ENCODE measurements at regions not wholly inside any gene's neighbourhood (a gene's known extent, or its start where the extent isn't known, plus 50 kb on each side); places are given as distances from the start of the nearest gene placed in this dataset.
"Not testable (repeated sequence)": the region's sequence is repeated elsewhere in the genome, so short reads cannot be mapped to it uniquely, and the experiment has no call there.

- DNase-seq = no peak
Measured at GRCh38 chr5:121485281-121485680, 366.4 kb upstream of the FTMT start.

GRCh38 chr5:121485999-121486398 is 365.7 kb upstream of the FTMT start:
- not testable (repeated sequence) for DNase-seq

GRCh38 chr5:121489972-121490371 is 361.7 kb upstream of the FTMT start:
- DNase-seq = no peak

- no peak for DNase-seq
Measured at GRCh38 chr5:121497176-121497575, 354.5 kb upstream of the FTMT start.

GRCh38 chr5:121500310-121500709 is 351.4 kb upstream of the FTMT start:
- DNase-seq = peak in 1 of 3 donors; percentile 11

GRCh38 chr5:121503111-121503840 is 348.4 kb upstream of the FTMT start:
- peak; percentile 10 to 27 (median 16) for DNase-seq

GRCh38 chr5:121516997-121517396 is 334.7 kb upstream of the FTMT start:
- DNase-seq = no peak

GRCh38 chr5:121525706-121526105 is 326.0 kb upstream of the FTMT start:
- DNase-seq = no peak

- no peak for DNase-seq
Measured at GRCh38 chr5:121526908-121527307, 324.8 kb upstream of the FTMT start.

GRCh38 chr5:121533814-121534213 is 317.9 kb upstream of the FTMT start:
- no peak for DNase-seq

GRCh38 chr5:121550989-121551388 is 300.7 kb upstream of the FTMT start:
- DNase-seq = no peak

- DNase-seq = no peak
Measured at GRCh38 chr5:121559832-121560231, 291.9 kb upstream of the FTMT start.

- no peak for DNase-seq
Measured at GRCh38 chr5:121572061-121572460, 279.6 kb upstream of the FTMT start.

- no peak for DNase-seq
Measured at GRCh38 chr5:121573721-121574382, 277.8 kb upstream of the FTMT start.

- no peak for DNase-seq
Measured at GRCh38 chr5:121581588-121581987, 270.1 kb upstream of the FTMT start.

- no peak for DNase-seq
Measured at GRCh38 chr5:121596882-121597281, 254.8 kb upstream of the FTMT start.

- no peak for DNase-seq
Measured at GRCh38 chr5:121608826-121609225, 242.9 kb upstream of the FTMT start.

- DNase-seq = no peak
Measured at GRCh38 chr5:121624035-121624434, 227.6 kb upstream of the FTMT start.

GRCh38 chr5:121628783-121629182 is 222.9 kb upstream of the FTMT start:
- DNase-seq = no peak

GRCh38 chr5:121630402-121630801 is 221.3 kb upstream of the FTMT start:
- DNase-seq = peak; percentile 11 to 37 (median 31)

GRCh38 chr5:121634946-121635345 is 216.7 kb upstream of the FTMT start:
- DNase-seq = no peak

GRCh38 chr5:121638126-121638525 is 213.6 kb upstream of the FTMT start:
- DNase-seq = no peak

- DNase-seq = peak in 1 of 3 donors; percentile 9
Measured at GRCh38 chr5:121640298-121640697, 211.4 kb upstream of the FTMT start.

GRCh38 chr5:121658221-121658620 is 193.5 kb upstream of the FTMT start:
- no peak for DNase-seq
